GM21723 (cell line): ENCODE measurements at regions not wholly inside any gene's neighbourhood (a gene's known extent, or its start where the extent isn't known, plus 50 kb on each side); places are given as distances from the start of the nearest gene placed in this dataset.

Experiments
- ATAC-seq: cut with Tn5 transposase; IDR thresholded peaks from one replicate; pipeline ENCODE4 v1.9.1; 2021; ENCODE audit warnings: mild to moderate bottlenecking, moderate library complexity; ENCODE audit not compliant: unreplicated experiment

DNA sequence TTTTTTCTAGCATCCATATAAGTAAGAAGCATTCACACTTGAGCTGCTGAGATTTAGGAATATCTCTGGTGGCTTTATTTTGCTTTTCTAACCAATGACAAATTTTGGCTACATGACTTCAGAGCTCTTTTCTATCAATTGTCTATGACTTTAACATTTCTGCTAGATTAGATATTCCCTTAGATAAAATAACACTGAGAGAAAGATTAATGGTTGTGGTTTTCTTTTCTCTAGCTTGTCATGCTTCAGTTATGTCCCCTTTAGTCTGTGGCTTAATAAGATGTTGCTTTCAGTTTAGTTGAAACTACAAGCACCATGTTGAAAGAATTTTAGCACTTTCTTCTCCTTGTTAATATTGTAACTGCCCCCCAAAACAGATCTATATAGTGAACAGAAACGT is 665.6 kb upstream of the CCDC54 start:
- no peak for ATAC-seq

- ATAC-seq, result no peak
Measured at GRCh38 chr3:106714400-106714799, 662.8 kb upstream of the CCDC54 start.

GRCh38 chr3:106715286-106715685 is 662.0 kb upstream of the CCDC54 start:
- no peak for ATAC-seq

DNA sequence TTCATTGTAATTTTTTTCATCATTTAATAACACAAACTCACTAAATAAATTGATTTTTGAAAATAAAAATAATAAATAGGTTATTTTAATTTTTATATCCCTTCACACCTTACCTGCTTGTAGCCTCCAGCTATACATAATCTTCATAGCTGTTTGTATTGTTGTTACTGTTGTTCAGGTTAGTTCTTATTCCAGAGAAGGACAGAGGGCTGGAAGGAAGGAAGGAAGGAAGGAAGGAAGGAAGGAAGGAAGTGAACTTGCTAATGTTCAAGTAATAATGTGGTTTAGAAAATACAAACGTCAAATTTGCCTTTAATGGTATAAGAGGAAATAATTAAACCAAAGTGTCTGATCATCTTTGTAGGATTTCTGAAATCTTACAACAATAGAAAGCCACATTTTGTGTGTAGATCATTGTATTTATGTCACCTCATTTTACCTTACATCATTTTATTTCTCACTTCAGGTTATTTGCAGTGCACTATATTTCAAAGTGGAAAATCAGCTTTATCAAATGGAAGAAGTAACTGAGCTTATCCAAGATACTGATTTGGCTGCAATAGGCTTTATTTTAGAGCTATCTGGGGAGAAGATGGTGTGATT is 660.0 kb upstream of the CCDC54 start:
- no peak for ATAC-seq

- no peak for ATAC-seq
Measured at GRCh38 chr3:106719077-106719476, 658.2 kb upstream of the CCDC54 start.

- no peak for ATAC-seq
Measured at GRCh38 chr3:106719583-106719982, 657.7 kb upstream of the CCDC54 start.

- no peak for ATAC-seq
Measured at GRCh38 chr3:106720510-106720909, 656.7 kb upstream of the CCDC54 start.

DNA sequence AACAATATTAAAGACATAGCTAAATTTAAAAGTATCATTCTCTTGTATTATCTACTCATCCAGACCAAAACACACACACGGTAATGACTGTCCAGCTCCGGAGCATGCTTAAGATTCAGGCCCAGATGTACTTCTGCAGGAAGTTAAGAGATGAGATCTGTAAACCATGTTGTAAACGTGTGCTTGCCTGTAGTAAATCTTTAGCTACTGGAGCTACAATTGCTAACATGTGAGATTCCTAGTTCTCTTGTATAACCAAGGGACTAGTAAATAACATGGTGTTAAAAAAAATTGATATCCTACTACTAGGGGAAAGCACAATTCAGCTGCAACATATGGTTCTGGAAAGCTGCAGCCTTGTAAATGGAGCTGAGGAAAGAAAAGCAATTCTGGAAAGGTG is 651.7 kb upstream of the CCDC54 start:
- no peak for ATAC-seq

DNA sequence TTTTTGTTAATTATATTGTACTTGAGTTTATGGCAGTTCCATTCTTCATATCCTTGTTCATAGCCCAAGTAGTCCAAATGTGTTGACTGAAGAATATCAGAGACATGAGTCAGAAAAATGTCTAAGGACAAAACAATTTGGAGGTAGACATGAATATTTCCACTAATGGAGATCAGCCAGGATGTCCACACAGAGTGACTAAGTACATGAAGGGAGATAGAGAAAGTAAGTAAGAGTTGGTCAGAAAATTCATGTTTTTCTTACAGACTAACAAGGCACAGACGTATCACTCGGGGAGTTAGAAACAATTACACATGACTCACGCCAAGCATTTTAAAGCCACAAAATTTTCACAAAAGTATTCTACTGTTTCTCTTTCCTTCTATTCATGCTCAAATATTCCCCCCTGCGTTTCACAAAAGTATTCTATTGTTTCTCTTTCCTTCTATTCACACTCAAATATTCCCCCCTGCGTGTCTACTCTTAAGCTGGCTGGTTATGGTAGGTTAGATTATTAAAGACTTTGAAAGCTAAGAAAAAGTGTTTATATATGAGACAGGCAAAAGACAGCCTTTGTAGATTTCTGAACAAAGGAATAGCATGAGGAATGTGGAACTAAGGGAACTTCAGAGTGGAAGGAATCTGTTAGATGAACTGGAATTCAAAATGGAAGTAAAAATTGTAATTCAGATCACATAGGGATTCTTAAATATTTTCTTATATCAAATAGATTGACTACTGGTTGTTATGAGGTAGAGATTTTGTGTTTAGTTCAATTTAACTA is 648.7 kb upstream of the CCDC54 start:
- ATAC-seq, result no peak

DNA sequence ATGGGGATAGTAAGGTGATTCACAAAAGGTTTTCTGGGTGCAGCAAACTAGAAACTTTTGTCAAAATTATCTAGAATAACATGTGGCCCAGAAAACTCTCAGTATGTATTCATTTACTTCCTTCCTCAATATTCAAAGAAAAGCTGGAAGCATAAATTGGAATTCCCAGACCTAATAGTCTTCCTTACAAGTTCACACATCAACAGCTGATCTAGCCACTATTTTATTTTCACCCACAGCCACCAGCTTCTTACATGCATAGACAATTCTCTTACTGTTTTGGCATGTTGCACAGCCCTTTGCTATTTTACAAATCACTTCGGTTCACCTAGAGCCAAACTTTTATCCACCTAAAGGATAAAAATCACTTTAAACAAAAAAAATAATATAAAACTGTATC is 647.8 kb upstream of the CCDC54 start:
- ATAC-seq, result no peak

DNA sequence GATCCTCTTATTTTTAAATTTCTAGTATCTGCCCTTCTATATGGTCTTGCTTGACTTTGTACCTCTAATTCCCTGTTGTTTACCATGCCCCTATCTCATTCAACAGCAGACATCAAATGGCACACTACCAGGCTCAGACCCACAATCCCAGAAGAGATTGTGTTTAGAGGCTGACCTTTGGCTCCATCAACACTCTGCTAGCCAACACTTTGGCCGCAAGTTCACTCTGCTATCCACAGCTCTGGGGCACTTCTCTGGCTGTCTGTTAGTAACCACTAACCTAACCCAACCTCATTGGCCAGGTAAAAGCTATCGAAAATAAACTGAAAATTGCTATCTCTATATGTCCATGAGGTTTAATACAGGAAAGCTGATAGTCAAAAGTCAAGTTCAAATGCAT is 646.0 kb upstream of the CCDC54 start:
- ATAC-seq, result no peak

DNA sequence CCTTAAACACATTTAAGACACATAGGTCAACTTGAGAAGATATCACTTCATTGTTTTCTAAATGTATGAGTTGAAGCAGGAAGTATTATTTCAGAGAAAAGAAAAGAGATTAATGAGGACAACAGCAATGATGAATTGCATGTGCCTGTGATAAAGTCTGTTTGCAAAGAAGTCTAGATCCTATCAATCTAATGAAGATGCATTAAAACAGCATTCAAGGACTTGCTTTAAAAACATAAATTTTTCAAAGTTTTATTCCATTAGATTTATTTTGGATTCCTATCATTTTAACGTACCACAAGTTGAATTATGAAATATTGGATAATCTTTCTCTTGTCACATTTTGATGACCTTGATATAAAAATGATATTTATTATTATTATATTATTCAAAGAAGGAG is 642.5 kb upstream of the CCDC54 start:
- no peak for ATAC-seq

GRCh38 chr3:106737265-106737664 is 640.0 kb upstream of the CCDC54 start:
- ATAC-seq, result no peak

DNA sequence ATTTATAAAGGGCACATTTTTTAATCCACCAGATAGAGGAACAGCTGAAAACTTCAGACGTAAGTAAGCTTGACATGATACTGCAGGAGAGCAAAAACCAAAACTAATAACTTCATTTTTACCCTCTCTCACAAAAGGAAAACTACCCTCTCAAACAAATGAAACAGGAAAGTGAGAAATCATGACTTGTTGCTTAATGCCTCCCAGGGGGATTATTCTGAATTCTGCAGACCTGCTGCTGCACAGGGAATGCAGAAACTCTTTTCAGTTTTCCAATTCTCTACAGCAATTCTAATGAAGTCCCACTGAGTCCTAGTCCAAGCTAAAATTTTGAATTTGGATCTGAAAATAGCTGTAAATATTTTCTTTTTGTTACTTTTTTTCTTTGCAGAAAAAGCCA is 637.1 kb upstream of the CCDC54 start:
- ATAC-seq, result no peak

- no peak for ATAC-seq
Measured at GRCh38 chr3:106745344-106746168, 631.7 kb upstream of the CCDC54 start.

GRCh38 chr3:106746286-106746685 is 631.0 kb upstream of the CCDC54 start:
- ATAC-seq, result no peak

- ATAC-seq, result no peak
Measured at GRCh38 chr3:106748472-106749262, 628.6 kb upstream of the CCDC54 start.

DNA sequence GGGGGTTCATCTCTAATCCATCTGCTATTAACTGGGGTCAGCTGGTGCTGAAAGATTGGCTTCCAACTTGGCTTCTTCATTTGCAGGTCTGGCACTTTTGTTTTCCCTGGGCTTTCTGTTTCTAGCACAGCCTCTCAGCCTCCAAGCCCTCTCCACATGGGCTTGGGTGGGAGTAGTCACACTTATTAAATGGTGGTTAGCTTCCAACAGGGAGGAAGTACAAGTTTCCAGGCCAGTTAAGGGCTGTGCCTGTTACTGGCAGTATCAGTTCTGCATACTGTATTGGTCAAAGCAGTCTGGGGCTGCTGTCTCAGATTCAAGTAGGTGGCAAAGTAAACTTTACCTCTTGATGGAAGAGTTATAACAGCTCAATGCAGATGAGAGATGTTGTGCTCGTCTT is 627.1 kb upstream of the CCDC54 start:
- no peak for ATAC-seq

- no peak for ATAC-seq
Measured at GRCh38 chr3:106755336-106755735, 621.9 kb upstream of the CCDC54 start.

DNA sequence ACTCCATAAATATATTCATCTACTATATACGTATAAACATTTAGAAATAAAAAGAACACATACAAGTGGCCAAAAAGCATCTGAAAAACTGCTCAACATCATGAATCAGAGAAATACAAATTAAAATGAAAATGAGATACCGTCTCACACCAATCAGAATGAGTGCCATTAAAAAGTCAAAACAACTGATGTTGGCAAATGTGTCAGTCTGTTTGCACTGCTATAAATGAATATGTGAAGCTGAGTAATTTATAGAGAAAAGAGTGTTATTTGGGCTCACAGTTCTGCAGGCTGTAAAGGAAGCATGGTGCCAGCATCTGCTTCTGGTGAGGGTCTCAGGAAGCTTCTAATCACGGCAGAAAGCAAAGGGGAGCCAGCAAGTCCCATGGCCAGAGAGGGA is 620.3 kb upstream of the CCDC54 start:
- no peak for ATAC-seq

DNA sequence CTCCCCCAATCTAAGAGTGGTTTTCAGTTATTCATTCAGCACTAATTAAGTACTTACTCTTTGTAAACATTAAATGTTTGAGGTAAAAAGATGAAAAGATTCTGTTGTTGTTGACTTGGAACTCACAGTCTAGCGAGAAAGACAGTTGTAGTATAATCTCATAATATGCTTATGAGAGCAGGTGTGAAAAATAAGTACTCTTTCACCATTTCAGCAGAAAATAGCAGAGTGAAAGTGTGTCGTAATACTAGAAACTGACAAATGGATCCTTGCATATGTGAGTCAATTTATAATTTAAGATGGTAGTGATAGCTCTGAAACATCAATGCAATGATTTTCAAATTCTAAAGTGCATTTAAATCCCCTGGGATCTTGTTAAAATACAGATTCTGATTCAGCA is 618.8 kb upstream of the CCDC54 start:
- ATAC-seq, result no peak
